ENCODE measurements at regions not wholly inside any gene's neighbourhood (a gene's known extent, or its start where the extent isn't known, plus 50 kb on each side); places are given as distances from the start of the nearest gene placed in this dataset.

DNA sequence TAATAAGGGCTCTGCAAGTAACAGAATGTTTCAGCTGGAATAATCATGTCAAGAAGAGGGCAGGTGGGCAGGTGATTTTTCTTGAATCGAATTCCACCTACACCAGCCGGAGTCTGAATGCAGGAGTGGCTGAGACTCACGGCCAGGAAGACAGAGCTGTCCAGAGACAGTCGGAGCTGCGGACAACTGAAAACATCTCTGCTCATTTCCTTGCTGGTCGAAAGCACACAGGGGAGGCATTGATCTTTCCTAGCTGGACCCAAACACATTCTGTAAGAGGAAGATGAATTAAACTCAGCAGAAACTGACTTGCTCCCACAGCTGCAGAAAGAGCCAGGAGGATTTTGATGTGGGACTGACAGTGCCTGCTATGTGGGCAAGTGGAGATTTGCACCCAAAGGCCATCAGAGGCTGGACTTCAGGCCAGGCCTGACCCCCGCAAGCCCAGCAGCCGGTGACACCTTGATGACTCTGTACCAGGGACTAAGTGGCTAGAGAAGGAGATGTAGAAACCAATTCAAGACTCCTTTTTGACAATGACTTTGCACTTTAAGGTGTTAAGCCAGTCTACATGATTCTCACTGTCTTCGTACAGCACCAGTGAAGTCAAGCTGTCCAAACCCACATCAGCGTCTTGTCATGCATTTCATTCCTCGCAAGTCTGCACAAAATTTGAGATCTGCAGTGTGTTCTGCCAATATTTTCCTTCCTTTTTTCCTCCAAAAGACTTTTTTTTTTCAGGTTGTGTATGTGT, 169.4 kb downstream of the TEX36 start:
- ChIA-PET POLR2A (no interaction called here), CTCF (interaction anchor here (0.9 to 2.1 kb wide), 3 partner anchors 10 to 25 kb away, joined by 4 to 5 read pairs (median 4); no protein-coding TSS in a partner anchor)
- Histone ChIP-seq H3K4me3 (replicated peaks in 1 of 3; ENCODE audit: insufficient read depth in 1 of 3, low read depth in 1 of 3, low read length in 3 of 3) (no peak overlapping the region), H3K9ac (replicated peaks; ENCODE audit: extremely low read depth, insufficient read depth, low read length) (no peak overlapping the region), H3K9me1 (replicated peaks; ENCODE audit: control insufficient read depth, extremely low read depth, insufficient read depth, low read length) (no peaks in the 10 kb centered on the region), H3K4me1 (ENCODE audit: control insufficient read depth, extremely low read depth, insufficient read depth, low read length) (no peaks in the 10 kb centered on the region), H3K27ac (ENCODE audit: insufficient read depth, low read depth, low read length) (no peak overlapping the region), H3K36me3 (ENCODE audit: control insufficient read depth in 2 of 2, extremely low read depth in 1 of 2, insufficient read depth in 2 of 2, low read length in 2 of 2) (no peaks in the 10 kb centered on the region), H4K20me1 (replicated peaks; ENCODE audit: control insufficient read depth, extremely low read depth, insufficient read depth, low read length) (no peaks in the 10 kb centered on the region), H3K9me3 (replicated peaks; ENCODE audit: control insufficient read depth, insufficient read depth, low read length) (no peaks in the 10 kb centered on the region), H3K79me2 (ENCODE audit: control insufficient read depth, insufficient read depth, low read length) (no peaks in the 10 kb centered on the region), H3K27me3 (ENCODE audit: control insufficient read depth in 2 of 2, insufficient read depth in 2 of 2, low read length in 2 of 2) (peaks cover 0 to 4% of the 10 kb centered on the region in 2 experiments), H3K4me2 (ENCODE audit: insufficient read depth, low read length) (no peak overlapping the region), H2AFZ (ENCODE audit: low read depth, low read length) (no peak overlapping the region)
- no TSS peak for BruUV-seq (replicated peaks)
- DNase-seq (ENCODE audit: low read depth, low spot score): no peak
- TF ChIP-seq, protein P1, sequence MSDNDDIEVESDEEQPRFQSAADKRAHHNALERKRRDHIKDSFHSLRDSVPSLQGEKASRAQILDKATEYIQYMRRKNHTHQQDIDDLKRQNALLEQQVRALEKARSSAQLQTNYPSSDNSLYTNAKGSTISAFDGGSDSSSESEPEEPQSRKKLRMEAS (IDR thresholded peaks at IDR 0.05; ENCODE audit: insufficient read depth, insufficient read length): no peak
- TF ChIP-seq POLR2A (IDR thresholded peaks at IDR 0.05; ENCODE audit: low read depth, low read length): no peak
- no peak for TF ChIP-seq POLR2AphosphoS5 (IDR thresholded peaks at IDR 0.05; ENCODE audit: insufficient read depth, low read depth, low read length)
- TF ChIP-seq EZH2 (IDR thresholded peaks at IDR 0.05; ENCODE audit: borderline replicate concordance, low read depth, low read length, severe bottlenecking): no peak
- no peak for TF ChIP-seq JUN (IDR thresholded peaks at IDR 0.05; ENCODE audit: borderline replicate concordance, insufficient read depth, insufficient read length, low read depth)
- TF ChIP-seq, protein P2, sequence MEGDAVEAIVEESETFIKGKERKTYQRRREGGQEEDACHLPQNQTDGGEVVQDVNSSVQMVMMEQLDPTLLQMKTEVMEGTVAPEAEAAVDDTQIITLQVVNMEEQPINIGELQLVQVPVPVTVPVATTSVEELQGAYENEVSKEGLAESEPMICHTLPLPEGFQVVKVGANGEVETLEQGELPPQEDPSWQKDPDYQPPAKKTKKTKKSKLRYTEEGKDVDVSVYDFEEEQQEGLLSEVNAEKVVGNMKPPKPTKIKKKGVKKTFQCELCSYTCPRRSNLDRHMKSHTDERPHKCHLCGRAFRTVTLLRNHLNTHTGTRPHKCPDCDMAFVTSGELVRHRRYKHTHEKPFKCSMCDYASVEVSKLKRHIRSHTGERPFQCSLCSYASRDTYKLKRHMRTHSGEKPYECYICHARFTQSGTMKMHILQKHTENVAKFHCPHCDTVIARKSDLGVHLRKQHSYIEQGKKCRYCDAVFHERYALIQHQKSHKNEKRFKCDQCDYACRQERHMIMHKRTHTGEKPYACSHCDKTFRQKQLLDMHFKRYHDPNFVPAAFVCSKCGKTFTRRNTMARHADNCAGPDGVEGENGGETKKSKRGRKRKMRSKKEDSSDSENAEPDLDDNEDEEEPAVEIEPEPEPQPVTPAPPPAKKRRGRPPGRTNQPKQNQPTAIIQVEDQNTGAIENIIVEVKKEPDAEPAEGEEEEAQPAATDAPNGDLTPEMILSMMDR (IDR thresholded peaks at IDR 0.05; ENCODE audit: extremely low read depth in 1 of 2, insufficient read depth in 1 of 2, low read depth in 1 of 2, low read length in 2 of 2): no peak
- TF ChIP-seq FOS (IDR thresholded peaks at IDR 0.05; ENCODE audit: borderline replicate concordance, insufficient read depth, low read length): no peak
- TF ChIP-seq MYC (IDR thresholded peaks at IDR 0.05; ENCODE audit: low read depth, low read length): no peak
- TF ChIP-seq GATA2 (IDR thresholded peaks at IDR 0.05; ENCODE audit: insufficient read depth, insufficient read length, low read depth, low read length): no peak
- intact Hi-C loops (cut with micrococcal nuclease) (no loop called here), dilution Hi-C loops (cut with MboI; ENCODE audit: extremely low pct_ligation_motif_present, low sequenced_read_pairs) (no loop called here)
- FAIRE-seq: no peak
